Caco-2 (cell line): ENCODE measurements at regions not wholly inside any gene's neighbourhood (a gene's known extent, or its start where the extent isn't known, plus 50 kb on each side); places are given as distances from the start of the nearest gene placed in this dataset.

ENCODE experiments used
- BruUV-seq: library from RNA; stranded (reverse); fragments of 400-500 nt; replicated peaks from 2 replicates; lab custom pipeline; 2021; lab: Mats Ljungman, UMichigan
- CTCF ChIA-PET: fragments of 300-600 bp; sonication (Branson Sonifier 250); formaldehyde crosslinking; loops from one replicate; lab custom pipeline; 2022; ENCODE audit warnings: antibody characterized with exemption; lab: Charles Lee
- POLR2A ChIA-PET: fragments of 300-600 bp; sonication (Branson Sonifier 250); formaldehyde crosslinking; loops from one replicate; lab custom pipeline; 2022; ENCODE audit warnings: antibody characterized with exemption; lab: Charles Lee
- DNase-seq, 2 experiments: peaks; one replicate each; pipeline versions ENCODE4 v3.0.0 to v3.0.0-alpha.2; 2020 to 2022
- H3K27me3 ChIP-seq: replicated peaks from 2 replicates; pipeline ENCODE4 v1.6.0; 2011; ENCODE audit warnings: low read length; ENCODE audit not compliant: control insufficient read depth, insufficient read depth
- H3K36me3 ChIP-seq: 2 replicates; pipeline ENCODE4 v1.5.1; 2011; ENCODE audit warnings: low read length; ENCODE audit not compliant: control insufficient read depth, insufficient read depth
- H3K4me1 ChIP-seq: fragments of 250-450 bp; sonication (Bioruptor Pico); 2 replicates; pipeline ENCODE4 v1.5.1; 2020; ENCODE audit warnings: mild to moderate bottlenecking
- H3K4me3 ChIP-seq: 2 replicates; pipeline ENCODE4 v1.5.1; 2011; ENCODE audit warnings: low read depth, mild to moderate bottlenecking, control low read depth, low read length
- H3K9me3 ChIP-seq: fragments of 250-450 bp; sonication (Bioruptor Pico); 2 replicates; pipeline ENCODE4 v1.5.1; 2020; ENCODE audit warnings: mild to moderate bottlenecking, moderate library complexity
- H3K27ac Mint-ChIP-seq: one replicate; pipeline ENCODE4 v1.8.0; 2022; ENCODE audit warnings: mixed read lengths; ENCODE audit not compliant: unreplicated experiment
- H3K27me3 Mint-ChIP-seq: one replicate; pipeline ENCODE4 v1.8.0; 2022; ENCODE audit warnings: mixed read lengths; ENCODE audit not compliant: insufficient read depth, unreplicated experiment
- H3K36me3 Mint-ChIP-seq: one replicate; pipeline ENCODE4 v1.8.0; 2022; ENCODE audit warnings: mild to moderate bottlenecking, mixed read lengths; ENCODE audit not compliant: insufficient read depth, unreplicated experiment
- H3K4me1 Mint-ChIP-seq: one replicate; pipeline ENCODE4 v1.8.0; 2022; ENCODE audit warnings: low read depth, mixed read lengths; ENCODE audit not compliant: unreplicated experiment
- H3K4me3 Mint-ChIP-seq: one replicate; pipeline ENCODE4 v1.8.0; 2022; ENCODE audit warnings: mild to moderate bottlenecking, moderate library complexity, mixed read lengths; ENCODE audit not compliant: unreplicated experiment
- H3K9me3 Mint-ChIP-seq: one replicate; pipeline ENCODE4 v1.8.0; 2022; ENCODE audit warnings: mixed read lengths; ENCODE audit not compliant: unreplicated experiment
- intact Hi-C: fragments of 100-400 bp; cut with micrococcal nuclease; formaldehyde crosslinking; loops from one replicate; pipeline ENCODE4 v1.10.0; 2022; ENCODE audit not compliant: unreplicated experiment
- TF ChIP-seq, protein P1 (sequence below), 2 experiments: fragments of 200-600 bp in 1 of 2; IDR thresholded peaks; 1 replicate in 1 of 2; 2 replicates in 1 of 2; pipeline versions ENCODE4 v1.5.1 to v1.8.0; 2011 to 2022; ENCODE audit warnings: antibody characterized with exemption in 1 of 2, control low read depth in 1 of 2, inconsistent platforms in 1 of 2, low read depth in 1 of 2, low read length in 1 of 2, mild to moderate bottlenecking in 1 of 2, moderate library complexity in 1 of 2; ENCODE audit not compliant: insufficient read depth in 1 of 2, severe bottlenecking in 1 of 2, unreplicated experiment in 1 of 2

DNA sequence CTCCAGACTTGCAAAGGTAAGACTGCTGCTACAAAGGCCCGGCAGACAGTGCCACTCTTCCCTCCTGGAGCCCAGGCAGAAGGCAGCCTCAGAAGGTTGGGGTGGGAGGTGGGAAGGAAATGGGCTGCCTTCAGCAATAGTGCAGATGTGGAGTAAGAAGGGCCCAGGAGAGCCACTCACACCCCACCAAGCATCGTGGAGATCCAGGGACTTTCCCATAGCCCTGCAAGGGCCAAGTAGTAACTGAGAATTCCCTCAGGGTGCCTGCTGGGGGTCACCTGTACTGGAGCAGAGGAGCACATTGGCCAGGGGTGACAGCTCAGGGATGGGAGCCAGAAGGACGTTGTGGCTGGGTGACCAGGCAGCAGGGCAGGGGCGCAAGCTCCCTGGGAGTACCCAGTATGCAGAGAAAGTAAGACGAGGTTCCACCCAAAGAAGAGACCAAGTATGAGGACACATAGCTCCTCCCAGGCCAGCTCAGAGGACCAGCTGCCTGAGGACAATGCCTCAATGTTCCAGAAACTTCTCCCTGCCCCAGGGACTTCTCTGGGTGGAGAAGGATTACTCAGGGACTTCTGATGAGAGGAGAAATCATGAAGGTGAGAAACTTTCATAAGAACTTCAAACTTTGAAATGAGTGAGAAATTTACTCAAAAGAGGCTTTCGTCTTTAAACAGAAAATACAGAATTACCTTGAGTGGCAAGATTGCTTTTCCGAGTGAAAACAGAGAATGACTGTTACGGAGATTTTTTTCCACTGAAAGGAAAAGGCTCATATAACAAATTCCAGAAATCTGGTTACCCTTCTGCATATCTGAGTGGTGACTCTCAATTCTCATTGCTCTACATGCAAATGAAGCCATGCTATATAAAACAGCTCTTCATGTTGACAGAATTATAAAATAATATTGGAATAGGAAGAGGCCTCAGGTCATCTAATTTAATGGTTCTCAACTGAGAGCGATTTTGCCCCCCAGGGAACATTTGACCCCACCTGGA is 87.9 kb upstream of the TRIO start:
- BruUV-seq, result no TSS peak
- H3K27me3 Mint-ChIP-seq, result no peaks in the 10 kb centered on the region
- POLR2A ChIA-PET, result no interaction called here

GRCh38 chr5:14054111-14054854 is 88.9 kb upstream of the TRIO start:
- Mint-ChIP-seq H3K4me3 (no peak overlapping the region), H3K27me3 (no peaks in the 10 kb centered on the region), H3K4me1 (no peaks in the 10 kb centered on the region), H3K27ac (no peak overlapping the region), H3K9me3 (no peaks in the 10 kb centered on the region), H3K36me3 (no peaks in the 10 kb centered on the region)
- BruUV-seq, result no TSS peak
- no peak overlapping the region for H3K4me3 ChIP-seq
- ChIA-PET POLR2A (interaction anchor here (0.6 kb wide), 1 partner anchor 148 kb away, joined by 9 read pairs; no protein-coding TSS in a partner anchor), CTCF (no interaction called here)
- H3K4me1 ChIP-seq, result no peaks in the 10 kb centered on the region
- intact Hi-C loops, result no loop called here
- DNase-seq, result no peak
- no peaks in the 10 kb centered on the region for H3K36me3 ChIP-seq
- H3K9me3 ChIP-seq, result no peaks in the 10 kb centered on the region
- TF ChIP-seq, protein P1, sequence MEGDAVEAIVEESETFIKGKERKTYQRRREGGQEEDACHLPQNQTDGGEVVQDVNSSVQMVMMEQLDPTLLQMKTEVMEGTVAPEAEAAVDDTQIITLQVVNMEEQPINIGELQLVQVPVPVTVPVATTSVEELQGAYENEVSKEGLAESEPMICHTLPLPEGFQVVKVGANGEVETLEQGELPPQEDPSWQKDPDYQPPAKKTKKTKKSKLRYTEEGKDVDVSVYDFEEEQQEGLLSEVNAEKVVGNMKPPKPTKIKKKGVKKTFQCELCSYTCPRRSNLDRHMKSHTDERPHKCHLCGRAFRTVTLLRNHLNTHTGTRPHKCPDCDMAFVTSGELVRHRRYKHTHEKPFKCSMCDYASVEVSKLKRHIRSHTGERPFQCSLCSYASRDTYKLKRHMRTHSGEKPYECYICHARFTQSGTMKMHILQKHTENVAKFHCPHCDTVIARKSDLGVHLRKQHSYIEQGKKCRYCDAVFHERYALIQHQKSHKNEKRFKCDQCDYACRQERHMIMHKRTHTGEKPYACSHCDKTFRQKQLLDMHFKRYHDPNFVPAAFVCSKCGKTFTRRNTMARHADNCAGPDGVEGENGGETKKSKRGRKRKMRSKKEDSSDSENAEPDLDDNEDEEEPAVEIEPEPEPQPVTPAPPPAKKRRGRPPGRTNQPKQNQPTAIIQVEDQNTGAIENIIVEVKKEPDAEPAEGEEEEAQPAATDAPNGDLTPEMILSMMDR (IDR thresholded peaks at IDR 0.05; ENCODE audit: insufficient read depth in 1 of 2, low read depth in 1 of 2, low read length in 1 of 2, severe bottlenecking in 1 of 2, unreplicated experiment in 1 of 2), result no peak
- H3K27me3 ChIP-seq, result no peaks in the 10 kb centered on the region

More for the DNA sequence above, 87.9 kb upstream of the TRIO start:
- Mint-ChIP-seq H3K36me3 (no peaks in the 10 kb centered on the region), H3K4me1 (no peaks in the 10 kb centered on the region), H3K27ac (no peak overlapping the region), H3K9me3 (peaks cover 4% of the 10 kb centered on the region), H3K4me3 (no peak overlapping the region)
- no peaks in the 10 kb centered on the region for H3K27me3 ChIP-seq
- H3K9me3 ChIP-seq, result 0 out of 2 replicates have a peak, but pooled peaks cover 3% of the 10 kb centered on the region
- intact Hi-C loops, result no loop called here
- H3K4me3 ChIP-seq, result no peak overlapping the region
- DNase-seq, result no peak
- TF ChIP-seq, protein P1 (IDR thresholded peaks at IDR 0.05; ENCODE audit: insufficient read depth in 1 of 2, low read depth in 1 of 2, low read length in 1 of 2, severe bottlenecking in 1 of 2, unreplicated experiment in 1 of 2), result no peak
- H3K36me3 ChIP-seq, result no peaks in the 10 kb centered on the region
- no peaks in the 10 kb centered on the region for H3K4me1 ChIP-seq
- CTCF ChIA-PET, result no interaction called here

GRCh38 chr5:14050821-14051220 is 92.3 kb upstream of the TRIO start:
- ChIA-PET POLR2A (no interaction called here), CTCF (no interaction called here)
- intact Hi-C loops, result no loop called here
- Mint-ChIP-seq H3K27me3 (no peaks in the 10 kb centered on the region), H3K9me3 (peaks cover 12% of the 10 kb centered on the region), H3K36me3 (no peaks in the 10 kb centered on the region), H3K27ac (no peak overlapping the region), H3K4me3 (no peak overlapping the region), H3K4me1 (no peaks in the 10 kb centered on the region)
- TF ChIP-seq, protein P1 (IDR thresholded peaks at IDR 0.05; ENCODE audit: insufficient read depth in 1 of 2, low read depth in 1 of 2, low read length in 1 of 2, severe bottlenecking in 1 of 2, unreplicated experiment in 1 of 2), result no peak
- H3K9me3 ChIP-seq, result peaks cover 10% of the 10 kb centered on the region; the same call in 1 of the 2 replicates
- no peak for DNase-seq
- H3K27me3 ChIP-seq, result no peaks in the 10 kb centered on the region
- no peak overlapping the region for H3K4me3 ChIP-seq
- no peaks in the 10 kb centered on the region for H3K4me1 ChIP-seq
- H3K36me3 ChIP-seq, result no peaks in the 10 kb centered on the region
- BruUV-seq, result no TSS peak
